NCI-H1694 (cell line): ENCODE measurements at regions not wholly inside any gene's neighbourhood (a gene's known extent, or its start where the extent isn't known, plus 50 kb on each side); places are given as distances from the start of the nearest gene placed in this dataset.
"Not testable (repeated sequence)": the region's sequence is repeated elsewhere in the genome, so short reads cannot be mapped to it uniquely, and the experiment has no call there.

Source experiments
- DNase-seq: peaks from one replicate; lab custom pipeline; 2025; lab: John Stamatoyannopoulos, UW

DNA sequence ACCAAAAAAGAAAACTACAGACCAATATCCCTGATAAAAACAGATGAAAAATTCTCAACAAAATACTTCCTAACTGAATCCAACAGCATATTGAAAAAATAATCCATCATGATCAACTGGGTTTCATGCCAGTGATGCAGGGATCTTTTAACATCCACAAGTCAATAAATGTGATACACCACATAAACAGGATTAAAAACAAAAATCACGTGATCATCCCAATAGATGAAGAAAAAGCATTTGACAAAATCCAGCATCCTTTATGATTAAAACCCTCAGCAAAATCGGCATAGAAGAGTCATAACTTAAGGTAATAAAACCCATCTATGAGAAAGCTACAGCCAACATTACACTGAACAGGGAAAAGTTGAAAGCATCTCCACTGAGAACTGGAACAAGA, 107.5 kb downstream of the DCLK3 start:
- no peak for DNase-seq

GRCh38 chr3:36653095-36653494, 111.3 kb downstream of the DCLK3 start:
- no peak for DNase-seq

GRCh38 chr3:36652104-36652503, 112.2 kb downstream of the DCLK3 start:
- DNase-seq: peak; percentile 40

GRCh38 chr3:36650271-36650671, 114.1 kb downstream of the DCLK3 start:
- DNase-seq: no peak

DNA sequence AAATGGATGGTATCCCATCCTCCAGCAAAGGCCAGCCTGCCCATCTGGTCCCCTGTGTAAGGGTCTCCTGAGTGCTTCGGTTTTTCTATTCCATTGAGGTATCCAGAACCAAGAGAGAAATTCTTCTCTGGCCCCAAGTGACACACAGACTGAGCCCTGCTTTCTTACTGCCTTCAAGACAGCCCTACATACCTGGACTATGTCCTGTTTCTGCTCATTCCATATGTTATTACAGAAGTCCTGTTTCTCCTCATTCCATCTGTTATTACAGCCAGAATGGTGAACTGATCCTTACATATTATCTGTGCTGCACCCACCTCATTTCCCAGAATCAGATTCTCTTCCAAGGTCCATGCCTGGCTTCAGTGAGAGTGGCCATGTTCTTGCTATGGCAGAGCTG, 115.2 kb downstream of the DCLK3 start:
- no peak for DNase-seq

DNA sequence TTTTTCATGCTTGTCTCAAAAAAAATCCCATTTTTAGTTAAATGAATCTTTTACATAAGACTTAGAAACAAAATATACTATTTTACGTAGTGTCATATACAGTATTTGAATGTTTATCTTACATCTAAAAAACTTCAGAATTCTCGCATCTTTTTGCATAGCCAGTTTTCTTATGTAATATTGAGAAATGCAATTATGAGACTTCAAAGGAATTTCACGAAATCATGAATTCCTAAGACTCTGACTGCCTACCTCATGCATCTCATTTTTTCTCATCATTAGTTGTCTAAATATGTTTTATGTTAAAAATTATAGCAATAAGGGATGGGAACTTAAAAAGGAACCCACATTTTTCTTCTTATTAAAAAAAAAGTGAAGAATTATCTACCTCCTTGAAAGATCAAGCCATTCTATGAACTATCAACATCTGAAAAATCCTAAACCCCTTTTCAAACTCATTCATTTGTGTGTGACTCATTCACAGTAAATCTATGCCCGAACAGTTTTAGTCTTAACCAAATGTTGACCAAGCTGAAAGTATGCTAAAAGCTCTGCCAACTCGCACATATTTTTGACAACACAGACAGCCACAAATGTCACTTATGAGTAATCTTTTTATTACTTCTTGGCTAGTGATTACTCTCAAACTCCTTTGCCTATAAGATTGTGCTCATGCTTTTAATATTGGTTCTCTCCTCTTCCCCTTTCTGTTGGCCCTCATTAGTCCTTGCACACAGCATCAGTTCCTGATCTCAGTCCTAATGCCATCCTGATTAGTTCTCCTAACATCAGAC, 115.9 kb downstream of the DCLK3 start:
- no peak for DNase-seq

DNA sequence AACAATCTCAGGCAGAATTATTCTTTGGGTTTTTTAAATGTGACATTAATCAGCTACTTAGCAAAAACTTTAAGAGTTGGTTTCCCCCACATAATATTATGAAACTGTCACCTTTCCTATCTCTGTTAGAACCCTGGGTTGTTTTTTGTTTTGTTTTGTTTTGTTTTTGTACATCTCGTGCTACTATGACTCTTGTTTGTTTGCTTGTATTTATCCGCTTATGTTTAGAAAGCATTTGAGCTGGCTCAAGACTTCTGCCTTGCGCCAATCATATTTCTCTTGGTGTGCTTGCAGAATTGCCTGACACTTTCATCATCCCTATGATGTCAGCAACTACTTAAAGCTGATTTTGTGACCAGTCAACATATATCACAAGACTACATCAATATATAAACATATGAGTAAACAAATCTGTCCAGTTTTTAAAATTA, 116.9 kb downstream of the DCLK3 start:
- no peak for DNase-seq

DNA sequence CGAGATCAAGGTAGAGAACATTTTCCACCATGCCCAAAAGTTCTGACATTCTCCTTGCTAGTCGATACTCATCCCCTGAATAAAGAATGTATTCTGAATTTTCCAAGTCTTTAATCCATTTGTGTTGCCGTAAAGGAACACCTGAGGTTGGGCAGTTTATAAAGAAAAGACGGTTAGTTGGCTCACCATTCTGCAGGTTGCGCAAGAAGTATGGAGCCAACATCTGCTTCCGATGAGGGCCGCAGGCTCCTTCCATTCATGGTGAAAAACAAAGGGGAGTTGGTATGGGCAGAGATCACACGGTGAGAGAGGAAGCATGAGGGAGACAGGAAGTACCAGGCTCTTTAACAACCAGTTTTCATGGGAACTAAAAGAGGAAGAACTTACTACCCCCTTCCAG, 121.2 kb downstream of the DCLK3 start:
- no peak for DNase-seq

- no peak for DNase-seq
Measured at GRCh38 chr3:36635731-36636130, 128.6 kb downstream of the DCLK3 start.

- DNase-seq: not testable (repeated sequence)
Measured at GRCh38 chr3:36633897-36634296, 130.5 kb downstream of the DCLK3 start.

DNA sequence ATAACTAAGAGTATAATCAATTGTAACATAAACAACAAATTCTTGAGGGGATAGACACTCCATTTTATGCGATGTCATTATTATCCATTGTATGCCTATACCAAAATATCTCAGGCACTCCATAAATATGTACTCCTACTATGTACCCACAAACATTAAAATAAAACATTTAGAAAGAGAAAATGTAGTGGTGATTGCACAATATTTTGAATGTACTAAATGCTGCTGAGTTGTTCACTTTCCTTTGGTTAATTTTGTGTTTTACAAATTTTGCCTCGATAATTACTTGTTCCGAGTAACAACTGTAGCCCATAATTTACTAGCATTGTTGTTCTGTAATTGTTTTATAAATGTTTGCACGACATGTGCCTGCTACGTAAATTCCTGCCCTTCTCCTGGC, 131.3 kb downstream of the DCLK3 start:
- DNase-seq: no peak

- DNase-seq: no peak
Measured at GRCh38 chr3:36631549-36631948, 132.8 kb downstream of the DCLK3 start.

GRCh38 chr3:36615861-36616260, 148.5 kb downstream of the DCLK3 start:
- no peak for DNase-seq

DNA sequence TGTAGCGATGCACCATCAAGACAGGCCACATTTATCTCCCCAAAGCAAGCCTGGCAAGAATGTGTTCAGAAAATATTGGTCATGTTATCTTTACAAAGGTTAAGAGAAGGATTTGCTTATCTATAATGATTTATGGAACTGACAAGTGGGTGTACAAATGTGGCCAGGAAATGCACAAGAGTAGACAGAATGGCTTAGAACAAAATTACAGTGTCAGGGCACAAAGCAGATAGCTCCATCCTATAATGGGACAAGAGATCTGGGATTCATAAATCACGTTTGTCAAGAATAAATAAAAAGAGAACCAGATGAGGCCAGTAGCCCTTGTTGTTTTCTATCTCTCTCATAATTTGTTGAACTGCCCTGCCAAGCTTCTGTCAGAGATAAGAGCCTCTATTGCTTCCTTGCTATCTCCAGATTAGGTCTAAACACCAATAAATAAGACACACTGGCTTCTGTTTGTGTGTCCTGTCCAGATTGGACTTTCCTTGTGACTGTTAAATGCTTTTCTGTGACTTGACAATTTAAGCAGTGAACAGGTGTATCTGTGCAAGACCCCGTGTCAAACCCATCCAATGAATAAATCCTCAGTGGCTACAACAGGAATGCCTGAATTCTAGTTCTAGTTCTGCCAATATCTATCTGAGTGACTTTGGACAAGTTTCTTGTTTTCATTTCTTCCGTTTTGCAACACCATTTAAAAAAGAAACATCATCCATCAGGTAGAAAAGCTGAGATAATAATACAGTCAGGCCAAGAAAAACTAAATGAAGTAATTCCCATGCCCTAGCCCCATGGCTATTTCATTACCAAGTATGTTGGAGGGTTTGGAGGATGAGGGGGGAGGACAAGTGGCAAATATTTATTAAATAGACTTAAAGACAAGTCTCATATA, 157.2 kb downstream of the DCLK3 start:
- no peak for DNase-seq

GRCh38 chr3:36603423-36603822, 160.9 kb downstream of the DCLK3 start:
- no peak for DNase-seq

DNA sequence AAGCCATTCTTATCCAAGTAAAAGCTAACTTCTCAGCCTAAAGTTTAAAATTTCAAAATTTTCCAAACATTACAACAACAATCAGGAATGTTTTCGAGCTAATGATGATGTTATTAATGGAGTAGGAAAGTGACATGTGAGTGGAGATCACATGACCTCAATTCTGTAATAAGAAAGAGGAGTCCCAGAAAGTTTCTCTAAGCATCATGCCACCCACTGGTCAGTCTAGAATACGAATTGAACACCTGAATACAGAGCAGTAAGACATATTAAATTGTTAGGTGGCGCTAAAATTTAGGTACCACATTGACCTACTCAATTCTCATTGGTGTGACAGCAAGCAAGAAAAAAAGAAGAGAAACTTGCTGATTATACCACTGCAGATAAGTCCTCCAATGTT, 163.9 kb downstream of the DCLK3 start:
- DNase-seq: no peak
